Neural cell (in vitro differentiated cells): ENCODE measurements at regions not wholly inside any gene's neighbourhood (a gene's known extent, or its start where the extent isn't known, plus 50 kb on each side); places are given as distances from the start of the nearest gene placed in this dataset.

Source experiments
- H2AFZ ChIP-seq: fragments of 200-600, 300-800 bp; sonication (generic), shearing (Covaris generic); 2 replicates; pipeline ENCODE4 v1.6.0; 2014; ENCODE audit warnings: low read depth, mild to moderate bottlenecking, antibody characterized with exemption, low read length, moderate library complexity
- H3F3A ChIP-seq: fragments of 200-600 bp; shearing (Covaris generic); 2 replicates; pipeline ENCODE4 v1.6.1; 2016; ENCODE audit warnings: mild to moderate bottlenecking, moderate library complexity, mixed read lengths, antibody characterized with exemption, low read length; ENCODE audit not compliant: insufficient read depth, poor library complexity, severe bottlenecking
- H3K27ac ChIP-seq: fragments of 200-600, 300-800 bp; sonication (generic), shearing (Covaris generic); 2 replicates; pipeline ENCODE4 v1.5.1; 2014; ENCODE audit warnings: mild to moderate bottlenecking, low read length, moderate library complexity
- H3K27me3 ChIP-seq: fragments of 300-800, 200-600 bp; sonication (generic), shearing (Covaris generic); 2 replicates; pipeline ENCODE4 v1.6.0; 2014; ENCODE audit warnings: mild to moderate bottlenecking, low read depth, low read length, moderate library complexity; ENCODE audit not compliant: insufficient read depth
- H3K36me3 ChIP-seq: fragments of 300-800, 200-600 bp; sonication (generic), shearing (Covaris generic); 2 replicates; pipeline ENCODE4 v1.5.1; 2014; ENCODE audit warnings: mild to moderate bottlenecking, antibody characterized with exemption, low read length, moderate library complexity; ENCODE audit not compliant: insufficient read depth
- H3K4me2 ChIP-seq: fragments of 300-800, 200-600 bp; sonication (generic), shearing (Covaris generic); 2 replicates; pipeline ENCODE4 v1.6.0; 2014; ENCODE audit warnings: mild to moderate bottlenecking, low read length
- H3K4me3 ChIP-seq: fragments of 300-800, 200-600 bp; sonication (generic), shearing (Covaris generic); 2 replicates; pipeline ENCODE4 v1.5.1; 2014; ENCODE audit warnings: mild to moderate bottlenecking, low read length, moderate library complexity
- H3K79me2 ChIP-seq: fragments of 200-600 bp; shearing (Covaris generic); replicated peaks from 2 replicates; pipeline ENCODE4 v1.6.0; 2014; ENCODE audit warnings: mild to moderate bottlenecking, low read length, moderate library complexity; ENCODE audit not compliant: insufficient read depth
- H3K9ac ChIP-seq: fragments of 300-800, 200-600 bp; sonication (generic), shearing (Covaris generic); 2 replicates; pipeline ENCODE4 v1.6.1; 2016; ENCODE audit warnings: mild to moderate bottlenecking, low read length, mixed read lengths
- H3K9me2 ChIP-seq: fragments of 200-600 bp; shearing (Covaris generic); 2 replicates; pipeline ENCODE4 v1.6.1; 2016; ENCODE audit warnings: mild to moderate bottlenecking, low read length, mixed read lengths; ENCODE audit not compliant: insufficient read depth
- H3K9me3 ChIP-seq: fragments of 200-600, 300-800 bp; sonication (generic), shearing (Covaris generic); 2 replicates; pipeline ENCODE4 v1.6.1; 2016; ENCODE audit warnings: mild to moderate bottlenecking, mixed run types, low read length, moderate library complexity, mixed read lengths
- H4K20me1 ChIP-seq: fragments of 200-600 bp; shearing (Covaris generic); 2 replicates; pipeline ENCODE4 v1.6.1; 2016; ENCODE audit warnings: mild to moderate bottlenecking, mixed run types; ENCODE audit not compliant: insufficient read depth
- EP300 ChIP-seq: fragments of 450-650 bp; conservative IDR thresholded peaks from 2 replicates; pipeline ENCODE4 v1.6.1; 2014; ENCODE audit warnings: antibody characterized with exemption, mild to moderate bottlenecking, moderate library complexity; ENCODE audit not compliant: poor library complexity, severe bottlenecking
- EZH2 ChIP-seq: fragments of 200-600, 300-800 bp; shearing (Covaris generic), sonication (generic); IDR thresholded peaks from 2 replicates; pipeline ENCODE4 v1.6.1; 2014; ENCODE audit warnings: antibody characterized with exemption, low read length, borderline replicate concordance, mild to moderate bottlenecking; ENCODE audit not compliant: insufficient read depth, poor library complexity, severe bottlenecking
- MXI1 ChIP-seq: fragments of 450-650 bp; conservative IDR thresholded peaks from 2 replicates; pipeline ENCODE4 v1.6.1; 2014; ENCODE audit warnings: antibody characterized with exemption, mild to moderate bottlenecking; ENCODE audit not compliant: poor library complexity, severe bottlenecking
- POLR2AphosphoS5 ChIP-seq: IDR thresholded peaks from 2 replicates; pipeline ENCODE4 v1.6.1; 2012
- RAD21 ChIP-seq: fragments of 450-650 bp; conservative IDR thresholded peaks from 2 replicates; pipeline ENCODE4 v1.6.1; 2014; ENCODE audit warnings: antibody characterized with exemption, mild to moderate bottlenecking, moderate library complexity
- SMC3 ChIP-seq: fragments of 450-650 bp; conservative IDR thresholded peaks from 2 replicates; pipeline ENCODE4 v1.6.1; 2014; ENCODE audit warnings: antibody characterized with exemption, mild to moderate bottlenecking, moderate library complexity; ENCODE audit not compliant: poor library complexity
- TAF1 ChIP-seq: IDR thresholded peaks from 2 replicates; pipeline ENCODE4 v1.6.1; 2012; ENCODE audit warnings: low read depth
- TF ChIP-seq, protein P1 (sequence below): IDR thresholded peaks from 2 replicates; pipeline ENCODE4 v1.6.1; 2012; ENCODE audit warnings: borderline replicate concordance
- TF ChIP-seq, protein P2 (sequence below): fragments of 450-650 bp; IDR thresholded peaks from 2 replicates; pipeline ENCODE4 v1.5.1; 2014; ENCODE audit warnings: antibody characterized with exemption, mild to moderate bottlenecking, moderate library complexity; ENCODE audit not compliant: poor library complexity, severe bottlenecking

DNA sequence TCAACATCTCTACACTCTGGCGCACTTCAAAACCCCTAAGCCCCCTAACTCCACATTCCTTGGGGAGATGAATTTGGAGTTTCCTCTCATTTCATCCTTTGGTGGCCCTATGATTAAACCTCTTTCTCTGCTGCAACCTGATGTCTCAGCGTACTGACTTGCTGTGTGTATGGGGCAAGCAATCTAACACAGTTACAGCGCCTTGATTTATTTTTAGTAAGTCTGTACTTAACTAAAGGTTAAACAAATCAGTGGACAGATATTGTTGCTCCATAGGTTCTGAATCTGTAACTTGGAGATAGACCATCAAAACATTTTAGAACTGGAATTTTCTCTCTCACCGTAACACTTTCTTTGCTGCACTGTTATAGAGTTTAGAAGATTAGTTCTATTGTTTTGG is 452.8 kb downstream of the IRX1 start:
- H3K36me3 ChIP-seq: no peaks in the 10 kb centered on the region
- no peaks in the 10 kb centered on the region for H3K9me2 ChIP-seq
- no peak overlapping the region for H2AFZ ChIP-seq
- no peaks in the 10 kb centered on the region for H3F3A ChIP-seq
- H3K27ac ChIP-seq: no peak overlapping the region
- H3K27me3 ChIP-seq: no peaks in the 10 kb centered on the region
- TF ChIP-seq MXI1 (no peak), EZH2 (no peak), TAF1 (no peak), RAD21 (no peak), POLR2AphosphoS5 (no peak)
- TF ChIP-seq, protein P1, sequence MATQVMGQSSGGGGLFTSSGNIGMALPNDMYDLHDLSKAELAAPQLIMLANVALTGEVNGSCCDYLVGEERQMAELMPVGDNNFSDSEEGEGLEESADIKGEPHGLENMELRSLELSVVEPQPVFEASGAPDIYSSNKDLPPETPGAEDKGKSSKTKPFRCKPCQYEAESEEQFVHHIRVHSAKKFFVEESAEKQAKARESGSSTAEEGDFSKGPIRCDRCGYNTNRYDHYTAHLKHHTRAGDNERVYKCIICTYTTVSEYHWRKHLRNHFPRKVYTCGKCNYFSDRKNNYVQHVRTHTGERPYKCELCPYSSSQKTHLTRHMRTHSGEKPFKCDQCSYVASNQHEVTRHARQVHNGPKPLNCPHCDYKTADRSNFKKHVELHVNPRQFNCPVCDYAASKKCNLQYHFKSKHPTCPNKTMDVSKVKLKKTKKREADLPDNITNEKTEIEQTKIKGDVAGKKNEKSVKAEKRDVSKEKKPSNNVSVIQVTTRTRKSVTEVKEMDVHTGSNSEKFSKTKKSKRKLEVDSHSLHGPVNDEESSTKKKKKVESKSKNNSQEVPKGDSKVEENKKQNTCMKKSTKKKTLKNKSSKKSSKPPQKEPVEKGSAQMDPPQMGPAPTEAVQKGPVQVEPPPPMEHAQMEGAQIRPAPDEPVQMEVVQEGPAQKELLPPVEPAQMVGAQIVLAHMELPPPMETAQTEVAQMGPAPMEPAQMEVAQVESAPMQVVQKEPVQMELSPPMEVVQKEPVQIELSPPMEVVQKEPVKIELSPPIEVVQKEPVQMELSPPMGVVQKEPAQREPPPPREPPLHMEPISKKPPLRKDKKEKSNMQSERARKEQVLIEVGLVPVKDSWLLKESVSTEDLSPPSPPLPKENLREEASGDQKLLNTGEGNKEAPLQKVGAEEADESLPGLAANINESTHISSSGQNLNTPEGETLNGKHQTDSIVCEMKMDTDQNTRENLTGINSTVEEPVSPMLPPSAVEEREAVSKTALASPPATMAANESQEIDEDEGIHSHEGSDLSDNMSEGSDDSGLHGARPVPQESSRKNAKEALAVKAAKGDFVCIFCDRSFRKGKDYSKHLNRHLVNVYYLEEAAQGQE: no peak
- no peak overlapping the region for H3K4me3 ChIP-seq
- H3K9ac ChIP-seq: no peak overlapping the region
- H4K20me1 ChIP-seq: no peaks in the 10 kb centered on the region
- H3K4me2 ChIP-seq: no peak overlapping the region
- H3K9me3 ChIP-seq: no peaks in the 10 kb centered on the region
- H3K79me2 ChIP-seq: no peaks in the 10 kb centered on the region

DNA sequence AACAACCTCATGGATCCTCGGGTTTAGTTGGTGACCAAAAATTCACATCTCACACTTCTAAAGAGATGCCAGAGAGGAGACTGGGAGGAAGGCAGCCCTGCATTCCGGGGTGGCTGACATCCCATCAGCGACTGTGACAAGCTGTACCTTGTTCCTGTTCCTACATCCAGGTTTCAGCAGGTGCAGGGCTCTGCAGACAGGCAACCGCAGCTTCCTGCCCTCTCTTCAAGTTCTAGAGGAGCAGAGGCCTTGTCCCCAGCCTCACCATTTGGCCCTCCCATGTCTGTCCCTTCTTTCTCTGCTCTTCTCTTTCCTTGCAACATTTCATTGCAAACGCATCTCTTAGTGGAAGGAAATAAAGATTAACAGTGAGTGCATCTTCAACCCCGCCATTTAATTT is 454.6 kb downstream of the IRX1 start:
- H3K27me3 ChIP-seq: no peaks in the 10 kb centered on the region

More for the DNA sequence above, 454.6 kb downstream of the IRX1 start:
- no peak overlapping the region for H3K4me2 ChIP-seq
- H3K27ac ChIP-seq: no peak overlapping the region
- TF ChIP-seq EZH2: no peak
- no peak for TF ChIP-seq TAF1
- no peak for TF ChIP-seq RAD21
- TF ChIP-seq EP300: no peak
- TF ChIP-seq, protein P1: no peak
- no peak for TF ChIP-seq POLR2AphosphoS5
- no peak for TF ChIP-seq SMC3
- TF ChIP-seq, protein P2, sequence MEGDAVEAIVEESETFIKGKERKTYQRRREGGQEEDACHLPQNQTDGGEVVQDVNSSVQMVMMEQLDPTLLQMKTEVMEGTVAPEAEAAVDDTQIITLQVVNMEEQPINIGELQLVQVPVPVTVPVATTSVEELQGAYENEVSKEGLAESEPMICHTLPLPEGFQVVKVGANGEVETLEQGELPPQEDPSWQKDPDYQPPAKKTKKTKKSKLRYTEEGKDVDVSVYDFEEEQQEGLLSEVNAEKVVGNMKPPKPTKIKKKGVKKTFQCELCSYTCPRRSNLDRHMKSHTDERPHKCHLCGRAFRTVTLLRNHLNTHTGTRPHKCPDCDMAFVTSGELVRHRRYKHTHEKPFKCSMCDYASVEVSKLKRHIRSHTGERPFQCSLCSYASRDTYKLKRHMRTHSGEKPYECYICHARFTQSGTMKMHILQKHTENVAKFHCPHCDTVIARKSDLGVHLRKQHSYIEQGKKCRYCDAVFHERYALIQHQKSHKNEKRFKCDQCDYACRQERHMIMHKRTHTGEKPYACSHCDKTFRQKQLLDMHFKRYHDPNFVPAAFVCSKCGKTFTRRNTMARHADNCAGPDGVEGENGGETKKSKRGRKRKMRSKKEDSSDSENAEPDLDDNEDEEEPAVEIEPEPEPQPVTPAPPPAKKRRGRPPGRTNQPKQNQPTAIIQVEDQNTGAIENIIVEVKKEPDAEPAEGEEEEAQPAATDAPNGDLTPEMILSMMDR: no peak
- TF ChIP-seq MXI1: no peak
- no peaks in the 10 kb centered on the region for H4K20me1 ChIP-seq
- H3K79me2 ChIP-seq: no peaks in the 10 kb centered on the region
- no peak overlapping the region for H2AFZ ChIP-seq
- H3K9me2 ChIP-seq: no peaks in the 10 kb centered on the region
- H3K9me3 ChIP-seq: no peaks in the 10 kb centered on the region
- no peak overlapping the region for H3K4me3 ChIP-seq
- H3K9ac ChIP-seq: no peak overlapping the region
- H3F3A ChIP-seq: no peaks in the 10 kb centered on the region
- no peaks in the 10 kb centered on the region for H3K36me3 ChIP-seq
